GM18517 (cell line): ENCODE measurements at regions not wholly inside any gene's neighbourhood (a gene's known extent, or its start where the extent isn't known, plus 50 kb on each side); places are given as distances from the start of the nearest gene placed in this dataset.
"Not testable (repeated sequence)": the region's sequence is repeated elsewhere in the genome, so short reads cannot be mapped to it uniquely, and the experiment has no call there.

Experiments used
- ATAC-seq: cut with Tn5 transposase; IDR thresholded peaks from one replicate; pipeline ENCODE4 v1.9.1; 2021; ENCODE audit warnings: mild to moderate bottlenecking, moderate library complexity; ENCODE audit not compliant: unreplicated experiment

DNA sequence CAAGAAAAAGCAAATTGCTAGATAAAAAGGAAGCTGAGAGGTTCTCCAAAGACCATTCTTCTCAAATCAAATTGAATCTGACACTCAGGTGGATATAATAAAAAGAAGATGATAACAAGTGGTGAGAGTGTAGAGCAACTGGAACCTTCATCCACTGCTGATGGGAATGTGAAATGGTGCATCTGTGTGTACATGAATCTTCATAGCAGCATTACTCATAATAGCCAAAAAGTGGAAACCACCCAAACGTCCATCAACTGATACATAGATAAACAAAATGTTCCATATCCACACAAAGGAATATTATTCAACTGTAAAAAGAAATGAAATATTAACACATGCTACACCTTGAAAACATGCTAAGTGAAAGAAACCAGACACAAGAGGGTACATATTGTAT, 357.2 kb upstream of the EPHA4 start:
- ATAC-seq = no peak

DNA sequence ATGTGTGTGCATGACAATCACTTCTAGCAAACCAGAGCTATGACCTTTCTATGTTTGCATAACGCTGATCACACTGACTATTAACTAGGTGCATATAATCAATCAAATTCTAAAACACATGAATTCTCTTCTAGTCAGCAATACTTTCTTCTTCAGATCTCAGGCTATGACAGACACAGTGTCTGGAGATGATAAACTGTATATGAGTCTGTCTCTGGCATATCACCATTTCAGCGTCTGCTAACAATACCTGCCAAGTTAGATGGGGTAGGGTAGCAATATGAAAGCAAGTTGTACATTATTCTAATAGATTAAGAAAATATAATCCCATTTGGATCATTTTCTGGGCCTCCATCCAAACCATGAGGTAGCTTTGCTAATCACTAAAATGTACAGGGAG, 354.2 kb upstream of the EPHA4 start:
- ATAC-seq = no peak

DNA sequence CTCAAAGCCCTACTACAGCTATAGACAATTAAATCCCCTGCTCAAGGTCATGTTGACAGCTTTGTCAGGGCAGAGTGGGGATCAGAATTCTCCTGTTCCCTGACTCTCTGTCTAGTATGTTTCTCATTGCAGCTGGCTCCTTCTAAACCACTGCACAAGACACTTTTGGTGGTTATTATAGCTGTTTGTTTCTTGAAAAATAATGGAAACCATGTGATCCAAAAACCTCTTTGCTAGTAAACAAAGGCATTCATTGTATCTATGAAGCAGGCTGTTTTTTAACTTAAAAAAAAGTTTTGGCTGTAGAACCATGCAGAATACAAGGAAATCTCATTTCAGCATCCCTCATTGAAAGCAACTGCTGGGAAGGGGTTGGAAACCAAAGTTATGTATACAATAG, 352.5 kb upstream of the EPHA4 start:
- ATAC-seq = no peak

DNA sequence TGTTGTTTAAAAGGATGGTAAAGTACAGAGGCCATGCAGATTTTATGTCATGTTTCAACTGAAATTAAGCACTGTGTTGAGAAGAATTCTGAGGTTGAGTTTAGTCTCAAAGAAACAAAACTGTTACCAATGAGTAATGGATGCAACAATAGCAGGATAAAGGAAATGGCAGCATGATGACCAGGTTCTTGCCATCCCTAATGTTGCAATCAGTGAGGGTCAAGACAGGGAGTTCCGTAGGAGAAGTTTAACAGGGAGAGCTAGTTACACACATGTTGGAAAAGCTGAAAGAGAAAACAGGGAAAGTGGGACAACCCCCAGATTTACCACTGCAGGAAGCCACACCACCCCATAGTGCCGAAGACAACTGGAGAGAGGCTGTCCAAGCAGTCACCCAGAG, 343.8 kb upstream of the EPHA4 start:
- ATAC-seq = no peak

DNA sequence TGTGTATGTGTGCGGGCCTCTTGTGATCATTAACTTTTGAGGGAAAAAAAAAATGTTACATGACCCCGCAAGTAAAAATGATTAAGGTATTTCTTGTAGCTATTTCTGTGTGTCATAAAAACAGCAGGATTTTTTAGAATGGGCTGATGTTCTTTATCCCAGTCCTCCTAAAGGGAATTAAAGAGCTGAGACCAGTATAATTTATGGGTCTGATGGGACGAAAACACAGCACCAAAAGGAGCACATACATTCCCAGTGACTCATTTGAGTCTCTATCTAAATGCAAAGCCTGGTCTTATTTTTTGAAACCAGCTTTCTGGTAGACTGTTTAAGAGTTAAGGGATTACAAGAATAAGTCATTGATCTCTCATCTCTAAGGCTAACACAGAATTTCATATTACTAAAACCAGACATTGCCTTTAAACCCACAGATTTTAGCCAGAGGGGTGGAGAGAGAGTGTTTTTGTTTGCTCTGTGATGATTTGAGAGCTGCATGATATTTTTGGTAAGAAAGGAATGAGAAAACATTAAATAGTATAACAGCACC, 342.3 kb upstream of the EPHA4 start:
- ATAC-seq = no peak

DNA sequence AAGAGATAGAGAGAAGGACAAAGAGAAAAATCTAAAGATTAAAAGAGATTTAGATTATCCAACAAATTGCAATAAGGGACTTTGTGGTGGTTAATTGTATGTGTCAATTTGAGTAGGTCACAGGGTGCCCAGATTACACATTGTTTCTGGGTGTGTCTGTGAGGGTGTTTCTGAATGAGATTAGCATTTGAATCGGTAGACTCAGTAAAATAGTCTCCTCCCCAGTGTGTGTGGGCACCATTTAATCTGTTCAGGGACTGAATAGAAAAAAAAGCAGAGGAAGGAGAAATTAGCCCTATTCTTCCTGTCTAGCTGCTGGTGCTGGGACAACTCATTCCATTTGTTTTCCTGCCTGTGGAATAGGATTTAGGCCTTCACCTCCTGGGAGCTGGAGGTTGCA, 339.8 kb upstream of the EPHA4 start:
- ATAC-seq = no peak

DNA sequence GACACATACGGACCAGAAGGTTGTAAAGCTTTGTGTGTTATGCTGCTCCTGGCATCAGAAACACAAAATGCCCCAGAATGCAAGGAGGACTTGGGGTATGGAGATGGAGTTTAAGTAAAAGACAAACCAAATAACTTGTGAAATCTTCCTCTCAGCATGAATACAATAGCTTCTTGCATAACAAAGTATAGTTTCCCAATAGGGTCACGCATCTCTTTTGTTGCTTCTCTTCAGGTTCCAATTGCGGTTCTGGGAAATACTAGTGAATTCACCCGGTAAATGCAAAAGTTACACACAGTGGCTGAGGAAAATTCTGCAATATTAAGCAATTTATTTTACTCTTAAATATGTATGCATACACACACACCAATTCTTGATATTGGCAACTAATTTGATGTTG, 339.2 kb upstream of the EPHA4 start:
- ATAC-seq = no peak

DNA sequence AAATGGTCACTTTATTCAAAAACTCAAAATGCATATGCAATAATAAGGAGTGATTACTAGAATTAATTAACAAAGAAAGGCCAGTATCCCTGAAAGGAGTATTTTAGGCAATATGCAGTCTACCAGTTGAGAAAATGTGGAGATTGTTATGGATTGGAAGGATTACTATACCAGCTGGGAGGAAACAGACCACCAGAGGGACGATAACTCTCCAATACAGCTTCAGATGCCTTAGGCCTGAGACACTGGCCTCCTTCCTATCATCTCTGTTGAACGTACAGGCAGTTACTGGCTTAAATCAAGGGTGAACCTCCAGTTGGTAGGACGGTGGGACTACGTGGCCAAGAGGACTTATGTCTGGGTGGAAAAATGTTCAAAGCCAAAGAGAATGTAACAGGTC, 336.4 kb upstream of the EPHA4 start:
- no peak for ATAC-seq

DNA sequence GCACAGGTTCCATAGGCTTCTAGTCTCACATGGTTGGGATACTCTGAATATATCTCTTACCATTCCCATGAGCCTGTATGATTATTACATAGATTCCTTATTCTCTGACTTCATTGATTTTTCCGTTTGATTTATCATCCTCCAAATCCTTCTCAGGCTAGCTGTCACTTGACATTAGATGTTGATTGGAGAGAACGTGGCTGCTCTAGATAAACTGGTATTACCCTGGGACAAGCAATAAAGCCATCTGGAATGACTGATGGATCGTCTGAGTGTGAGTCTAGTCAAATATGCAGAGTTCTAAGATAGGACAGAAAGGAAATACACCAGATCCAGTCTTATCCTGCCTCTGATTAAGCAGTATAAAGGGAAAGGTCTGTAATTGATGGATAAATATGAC, 325.6 kb upstream of the EPHA4 start:
- no peak for ATAC-seq

DNA sequence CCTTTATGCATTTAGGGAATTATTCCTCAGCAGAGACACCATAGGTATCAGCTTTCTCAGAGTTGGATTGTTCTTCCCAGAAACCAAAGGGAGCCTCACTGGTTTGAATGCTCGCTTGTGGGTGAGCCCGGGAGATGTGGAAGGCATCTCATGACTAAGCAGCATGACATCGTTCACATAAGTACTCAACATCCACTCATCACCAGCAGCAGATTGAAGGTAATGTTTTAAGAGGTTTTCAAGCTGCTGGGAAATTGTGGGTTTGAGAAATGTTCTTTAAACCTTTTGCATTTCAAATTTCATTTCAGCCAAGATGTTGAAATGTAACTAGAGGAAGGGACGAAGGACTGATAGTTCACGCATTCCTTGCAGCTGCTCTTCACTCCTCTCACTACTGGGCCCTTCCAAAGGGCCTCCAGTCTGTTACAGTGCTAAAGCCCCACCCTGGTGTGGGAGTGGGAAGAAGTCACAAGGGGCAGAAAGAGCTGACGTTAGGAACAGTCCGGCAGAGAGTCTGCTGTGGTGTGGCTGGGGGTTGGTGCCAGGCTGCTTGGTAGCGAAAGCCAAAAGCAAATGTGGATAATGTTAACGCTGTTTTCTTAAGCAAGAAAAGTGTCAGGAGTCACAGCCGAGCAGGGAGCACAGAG, 324.5 kb upstream of the EPHA4 start:
- no peak for ATAC-seq

DNA sequence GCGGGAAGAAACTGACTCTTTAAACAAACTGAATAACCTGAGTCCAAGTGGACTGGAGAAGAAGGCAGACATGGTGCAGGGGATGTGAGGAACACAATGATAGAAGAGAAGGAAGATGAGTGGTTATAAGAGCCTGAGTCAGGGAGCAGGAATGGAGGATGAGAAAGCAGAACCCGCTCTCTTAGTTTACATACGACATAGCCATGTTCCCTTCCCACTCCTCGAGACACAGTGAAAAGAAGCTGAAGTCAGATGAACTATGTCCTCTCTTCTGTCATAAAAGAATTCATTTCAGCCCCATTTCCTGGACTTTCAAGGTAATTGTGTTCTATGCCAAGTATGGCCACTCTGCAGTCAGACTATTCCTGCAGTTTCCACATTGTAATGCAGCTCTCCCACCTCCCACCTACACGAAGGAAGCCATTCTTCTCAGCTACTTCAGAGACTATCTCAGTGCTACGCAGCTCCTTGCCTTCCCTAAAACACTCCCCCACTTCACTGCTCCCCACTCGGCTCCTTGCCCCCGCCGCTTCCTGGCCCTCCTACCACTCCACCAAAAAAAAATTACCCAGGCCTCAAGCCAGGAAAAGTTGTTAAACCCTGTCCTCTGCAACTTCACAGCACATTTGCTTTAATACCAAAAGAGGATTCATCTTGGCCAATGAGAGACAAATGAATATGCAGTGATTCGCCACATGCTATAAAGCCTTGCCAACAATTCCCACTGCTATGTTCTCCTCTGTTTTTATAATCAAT, 323.4 kb upstream of the EPHA4 start:
- no peak for ATAC-seq

DNA sequence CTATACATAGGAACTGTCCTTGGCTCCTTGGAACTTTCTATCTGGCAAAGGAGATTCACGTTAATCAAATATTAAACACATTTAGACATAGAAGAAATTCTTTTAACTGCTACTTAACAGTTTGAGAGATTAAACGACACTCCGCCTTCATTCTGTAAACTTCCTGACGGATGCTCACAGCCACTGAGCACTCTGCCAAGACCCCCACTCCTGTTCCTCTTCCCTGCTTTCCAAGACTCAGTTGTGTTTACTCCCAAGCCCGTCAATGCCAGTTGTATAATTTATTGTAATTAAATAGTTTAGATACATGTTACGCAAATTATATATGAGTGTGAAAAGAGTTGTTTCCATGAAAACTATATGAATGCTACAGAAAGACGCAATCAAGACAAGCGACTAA, 321.4 kb upstream of the EPHA4 start:
- ATAC-seq = no peak

DNA sequence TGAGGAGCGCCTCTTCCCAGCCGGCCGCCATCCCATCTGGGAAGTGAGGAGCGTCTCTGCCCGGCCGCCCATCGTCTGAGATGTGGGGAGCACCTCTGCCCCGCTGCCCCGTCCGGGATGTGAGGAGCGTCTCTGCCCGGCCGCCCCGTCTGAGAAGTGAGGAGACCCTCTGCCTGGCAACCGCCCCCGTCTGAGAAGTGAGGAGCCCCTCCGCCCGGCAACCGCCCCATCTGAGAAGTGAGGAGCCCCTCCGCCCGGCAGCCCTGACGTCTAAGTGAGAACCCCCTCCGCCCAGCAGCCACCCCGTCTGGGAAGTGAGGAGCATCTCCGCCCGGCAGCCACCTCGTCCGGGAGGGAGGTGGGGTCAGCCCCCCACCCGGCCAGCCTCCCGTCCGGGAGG, 319.9 kb upstream of the EPHA4 start:
- ATAC-seq = not testable (repeated sequence)

DNA sequence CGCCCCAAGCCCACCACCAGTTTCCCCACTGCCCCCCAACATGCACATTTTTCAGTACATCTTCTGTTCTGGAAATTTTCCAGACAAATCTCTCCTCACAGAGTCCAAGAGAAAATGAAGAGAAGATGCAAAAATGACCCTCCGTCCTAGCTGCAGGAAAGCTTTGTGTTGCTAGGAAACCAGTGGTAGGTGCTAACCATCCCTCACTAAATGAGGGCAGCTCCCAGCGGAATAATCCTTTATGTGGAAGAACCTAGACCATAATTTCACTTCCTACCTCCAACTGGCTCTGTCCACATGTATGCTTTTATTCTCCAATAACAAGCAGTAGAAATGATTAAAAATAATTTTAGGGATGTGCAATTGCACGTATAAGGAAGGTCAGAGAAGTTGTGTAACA, 311.9 kb upstream of the EPHA4 start:
- ATAC-seq = no peak

DNA sequence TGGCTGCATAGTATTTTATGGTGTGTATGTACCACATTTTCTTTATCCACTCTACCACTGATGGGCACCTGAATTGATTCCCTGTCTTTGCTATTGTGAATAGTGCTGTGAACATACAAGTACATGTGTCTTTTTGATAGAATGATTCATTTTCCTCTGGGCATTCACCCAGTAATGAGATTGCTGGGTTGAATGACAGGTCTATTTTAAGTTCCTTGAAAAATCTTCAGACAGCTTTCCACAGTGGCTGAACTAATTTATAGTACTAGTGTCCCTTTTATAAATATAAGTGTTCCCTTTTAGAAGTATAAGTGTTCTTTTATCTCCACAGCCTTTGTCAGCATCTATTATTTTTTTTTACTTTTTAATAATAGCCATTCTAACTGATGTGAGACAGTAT, 303.9 kb upstream of the EPHA4 start:
- ATAC-seq = no peak

DNA sequence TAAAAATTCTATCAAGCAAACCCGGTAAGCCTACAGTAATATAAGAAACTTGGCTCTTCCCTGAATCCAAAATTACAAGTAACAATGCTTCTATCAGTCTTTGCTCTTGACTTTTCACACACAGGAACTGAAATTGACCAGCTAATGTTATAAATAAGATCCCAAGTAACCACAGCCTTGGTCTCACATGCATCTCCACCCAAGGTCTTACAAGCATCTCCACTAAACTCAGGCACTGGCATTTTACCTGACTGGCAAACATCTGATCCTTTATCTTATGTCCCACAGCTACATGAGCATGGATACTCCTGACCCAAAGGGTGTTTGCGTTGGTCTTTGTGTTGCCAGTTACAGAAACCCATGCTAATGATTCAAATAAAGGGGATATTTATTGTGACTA, 302.3 kb upstream of the EPHA4 start:
- ATAC-seq = no peak

DNA sequence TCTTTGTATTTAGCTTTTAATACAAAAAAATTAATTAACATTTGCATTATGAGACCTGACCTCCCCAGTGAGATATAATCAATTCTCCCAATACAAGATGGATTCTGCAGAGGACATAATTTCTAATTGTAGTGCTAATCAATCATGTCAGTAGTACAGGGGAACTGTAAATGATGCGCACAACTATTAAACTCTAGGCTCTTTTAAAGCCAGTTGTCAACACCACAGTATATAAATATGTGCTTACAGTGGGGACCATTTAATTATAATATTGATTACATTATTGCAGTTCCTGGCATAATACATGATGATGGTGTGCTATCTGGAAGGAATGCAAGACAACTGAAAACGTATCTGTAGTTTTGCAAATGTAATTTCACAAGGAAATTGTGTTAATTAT, 285.6 kb upstream of the EPHA4 start:
- ATAC-seq = no peak

DNA sequence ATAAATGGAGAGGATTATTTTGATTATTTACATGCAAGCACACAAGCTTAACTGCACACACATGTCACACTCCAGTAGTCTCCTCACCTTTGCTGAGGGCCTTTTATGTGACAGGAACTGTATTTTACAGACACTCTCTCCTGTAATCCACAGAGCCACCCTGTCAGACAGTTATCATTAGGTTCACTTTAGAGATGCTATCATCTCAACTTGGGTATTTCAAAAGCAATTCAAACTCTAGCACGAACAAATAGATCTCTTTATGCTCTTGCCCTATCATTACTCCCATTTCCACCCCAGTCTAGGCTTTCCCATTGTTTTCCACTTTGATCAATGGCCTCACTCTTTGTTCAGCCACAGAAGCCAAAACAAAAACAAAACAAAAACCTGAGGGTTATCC, 281.2 kb upstream of the EPHA4 start:
- ATAC-seq = no peak

DNA sequence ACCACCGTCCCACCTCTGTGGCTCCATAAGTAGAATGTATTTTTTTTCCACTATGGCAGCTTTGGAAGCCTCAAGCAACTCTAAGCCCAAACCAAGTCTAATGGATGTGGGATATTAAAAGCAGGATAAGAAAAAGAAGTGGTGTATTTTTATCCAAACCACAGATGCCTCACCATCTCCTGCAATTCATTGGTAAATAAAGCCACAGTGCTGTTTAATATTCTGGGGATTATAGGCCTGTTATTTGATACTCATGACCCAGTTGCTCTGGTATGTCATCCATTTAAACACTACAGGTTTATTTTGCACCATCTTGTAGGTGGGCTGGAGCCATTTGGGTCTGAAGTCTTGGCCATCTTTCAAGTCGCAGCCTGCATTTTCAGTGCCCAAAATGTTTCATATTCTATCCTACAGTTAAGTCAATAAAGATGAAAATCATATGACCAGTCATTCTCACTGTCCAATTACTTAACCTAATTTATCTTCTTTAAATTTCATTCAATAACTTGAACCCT, 279.5 kb upstream of the EPHA4 start:
- ATAC-seq = no peak

DNA sequence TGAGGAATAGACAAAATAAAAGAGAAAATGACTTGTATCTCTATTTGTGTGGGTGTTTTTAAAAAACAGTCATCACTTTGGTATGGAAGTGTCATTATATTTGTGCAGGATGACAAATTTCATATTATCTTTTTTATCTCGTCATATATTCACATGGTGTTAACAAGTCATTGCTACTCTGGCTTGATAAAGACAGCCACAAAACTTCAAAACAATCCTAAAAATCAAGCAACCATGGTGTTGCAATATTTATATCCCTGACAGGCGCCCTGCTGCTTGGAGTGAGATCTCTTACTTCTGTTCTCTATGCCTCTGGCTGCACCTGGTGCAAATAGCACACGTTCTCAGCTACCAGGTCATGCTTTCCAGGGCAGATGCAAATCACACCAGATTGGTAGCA, 278.0 kb upstream of the EPHA4 start:
- no peak for ATAC-seq

DNA sequence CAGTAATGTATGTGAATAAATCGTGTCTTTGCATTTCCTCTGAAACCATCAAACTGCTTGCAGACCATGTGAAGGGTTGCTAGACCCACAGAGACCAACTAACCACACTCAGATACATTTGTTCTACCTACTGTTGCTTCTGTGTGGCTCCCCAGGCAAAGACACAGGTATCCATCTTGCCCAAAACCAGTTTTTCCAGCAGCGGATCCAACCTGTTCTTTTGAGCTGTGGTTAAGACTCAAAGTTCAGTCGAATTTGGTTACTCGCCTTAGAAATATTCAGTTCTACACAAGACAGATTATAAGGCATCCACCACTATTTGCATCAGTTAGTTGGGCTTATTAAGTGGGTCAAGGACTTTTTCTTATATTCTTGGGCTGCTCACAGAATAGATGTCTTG, 276.2 kb upstream of the EPHA4 start:
- no peak for ATAC-seq

DNA sequence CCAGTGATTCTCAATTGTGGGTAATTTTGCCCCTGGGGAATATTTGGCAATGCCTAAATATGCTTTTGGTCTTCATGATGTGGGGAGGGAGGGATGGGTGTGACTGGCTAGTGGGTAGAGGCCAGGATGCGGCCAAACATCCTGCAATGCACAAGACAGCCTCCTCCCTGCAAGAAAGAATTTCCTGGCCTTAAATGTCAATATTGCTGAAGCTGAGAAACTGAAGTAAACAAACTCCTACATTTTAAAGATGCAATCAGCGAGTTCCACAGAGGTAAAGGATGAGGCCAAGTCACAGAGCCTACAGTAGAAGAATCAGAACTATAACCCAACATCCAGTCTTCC, 272.9 kb upstream of the EPHA4 start:
- ATAC-seq = no peak
